Peyer's patch (tissue), 4 donors: ENCODE measurements at regions not wholly inside any gene's neighbourhood (a gene's known extent, or its start where the extent isn't known, plus 50 kb on each side); places are given as distances from the start of the nearest gene placed in this dataset.
"Not testable (repeated sequence)": the region's sequence is repeated elsewhere in the genome, so short reads cannot be mapped to it uniquely, and the experiment has no call there.

Experiments used
- CTCF ChIP-seq, 6 experiments: fragments of 450-650 bp in 4 of 6; fragments of 200-600 bp in 2 of 6; sonication (generic) in 1 of 6; IDR thresholded peaks; one replicate each; pipeline ENCODE4 v1.5.1; 2017 to 2019; ENCODE audit warnings: antibody characterized with exemption in 6 of 6, mild to moderate bottlenecking in 3 of 6, moderate library complexity in 1 of 6
- POLR2A ChIP-seq, 2 donors: fragments of 450-650 bp; IDR thresholded peaks; one replicate each; pipeline ENCODE4 v1.5.1; 2017; ENCODE audit warnings: antibody characterized with exemption in 2 of 2, mild to moderate bottlenecking in 2 of 2, moderate library complexity in 2 of 2

GRCh38 chr20:48033005-48033404, 247.7 kb upstream of the SULF2 start:
- TF ChIP-seq CTCF, POLR2A (IDR thresholded peaks at IDR 0.05): not testable (repeated sequence)
